ENCODE measurements at regions not wholly inside any gene's neighbourhood (a gene's known extent, or its start where the extent isn't known, plus 50 kb on each side); places are given as distances from the start of the nearest gene placed in this dataset.

- no peak overlapping the region for H2AFZ ChIP-seq (replicated peaks; ENCODE audit: low read length, poor library complexity)
These were observed 551.7 kb downstream of the NR2F2 start for GRCh38 chr15:96882121-96882772.

More at GRCh38 chr15:96882121-96882772, 551.7 kb downstream of the NR2F2 start:
- no peak overlapping the region for H3K4ac ChIP-seq (ENCODE audit: low read depth, low read length)
- H2BK5ac ChIP-seq (ENCODE audit: low read depth, low read length, poor library complexity, severe bottlenecking), result no peak overlapping the region
- H4K5ac ChIP-seq (ENCODE audit: low read depth, low read length), result no peak overlapping the region
- CTCF ChIA-PET, result no interaction called here
- no TSS peak for BruUV-seq (replicated peaks)
- no peak overlapping the region for H3K4me2 ChIP-seq (ENCODE audit: low read depth, low read length)
- no peaks in the 10 kb centered on the region for H3K79me1 ChIP-seq (ENCODE audit: low read depth in 1 of 2, low read length in 2 of 2)
- no peak overlapping the region for H2BK120ac ChIP-seq (ENCODE audit: low read depth, low read length)
- DNase-seq (no peak), ATAC-seq (ENCODE audit: low read depth) (no peak)
- in situ Hi-C loops (cut with MboI; ENCODE audit: low sequenced_read_pairs) (no loop called here), intact Hi-C loops (cut with micrococcal nuclease) (no loop called here), dilution Hi-C loops (cut with HindIII; ENCODE audit: low sequenced_read_pairs, unreplicated experiment) (no loop called here)
- H3K4me1 ChIP-seq (ENCODE audit: control insufficient read depth, insufficient read depth, low read length), result no peaks in the 10 kb centered on the region
- no peak overlapping the region for H4K91ac ChIP-seq (ENCODE audit: insufficient read depth, low read depth, low read length)
- no peak overlapping the region for H2BK20ac ChIP-seq (ENCODE audit: low read depth, low read length)
- no peak overlapping the region for H3K23ac ChIP-seq (ENCODE audit: low read depth, low read length)
- peaks cover 4% of the 10 kb centered on the region for H3K9me3 ChIP-seq (ENCODE audit: control insufficient read depth, insufficient read depth, low read length)
- no peaks in the 10 kb centered on the region for H4K20me1 ChIP-seq (ENCODE audit: insufficient read depth, low read length)
- no peaks in the 10 kb centered on the region for H3K27me3 ChIP-seq (ENCODE audit: control insufficient read depth, insufficient read depth, low read length)
- H2AK9ac ChIP-seq (replicated peaks; ENCODE audit: low read depth, low read length, poor library complexity), result no peak overlapping the region
- no peak overlapping the region for H2BK15ac ChIP-seq (ENCODE audit: low read depth, low read length)
- H3K56ac ChIP-seq (ENCODE audit: extremely low read depth, insufficient read depth, low read length), result no peak overlapping the region
- H4K8ac ChIP-seq (ENCODE audit: low read depth in 2 of 2, low read length in 2 of 2), result no peak overlapping the region
- no peaks in the 10 kb centered on the region for H3K36me3 ChIP-seq (ENCODE audit: control insufficient read depth, insufficient read depth, low read length)
- H3K9ac ChIP-seq (ENCODE audit: low read depth, low read length), result no peak overlapping the region
- H2AK5ac ChIP-seq (ENCODE audit: low read depth, low read length), result no peak overlapping the region
- H3K4me3 ChIP-seq (ENCODE audit: insufficient read depth, low read depth, low read length), result no peak overlapping the region
- POLR2A ChIA-PET (ENCODE audit: unreplicated experiment), result no interaction called here
- no peak overlapping the region for H3K14ac ChIP-seq (replicated peaks; ENCODE audit: low read depth, low read length)
- no peak for TF ChIP-seq BHLHE40 (IDR thresholded peaks at IDR 0.05; ENCODE audit: low read depth, low read length)
- TF ChIP-seq CHD1 (IDR thresholded peaks at IDR 0.05; ENCODE audit: low read depth, low read length), result no peak
- TF ChIP-seq CEBPB (IDR thresholded peaks at IDR 0.05; ENCODE audit: low read depth, low read length), result no peak
- TF ChIP-seq RFX5 (IDR thresholded peaks at IDR 0.05; ENCODE audit: low read depth, low read length), result no peak
- no peak for TF ChIP-seq USF2 (IDR thresholded peaks at IDR 0.05; ENCODE audit: low read depth, low read length)
- TF ChIP-seq MAFK (IDR thresholded peaks at IDR 0.05; ENCODE audit: low read depth, low read length), result no peak
- TF ChIP-seq POLR2A (IDR thresholded peaks at IDR 0.05; ENCODE audit: low read depth, low read length), result no peak
- TF ChIP-seq RCOR1 (IDR thresholded peaks at IDR 0.05; ENCODE audit: insufficient replicate concordance, low read length), result no peak
- TF ChIP-seq FOS (IDR thresholded peaks at IDR 0.05; ENCODE audit: low read depth, low read length), result no peak
- TF ChIP-seq NFE2L2 (IDR thresholded peaks at IDR 0.05; ENCODE audit: low read depth, low read length), result no peak
- H3K27ac ChIP-seq (ENCODE audit: insufficient read depth, low read length), result no peak overlapping the region
- no peak overlapping the region for H3K18ac ChIP-seq (ENCODE audit: low read depth, low read length)
- no CpG with 5 or more reads among the region's 4 CpGs for WGBS, 2 experiments (ENCODE audit: extremely low coverage in 2 of 2, insufficient read length in 1 of 2)
- H3K9me1 ChIP-seq (ENCODE audit: insufficient read depth, low read length), result no peaks in the 10 kb centered on the region

Measured in IMR-90 (cell line).